Gastrocnemius medialis (tissue), 4 donors: ENCODE measurements at regions not wholly inside any gene's neighbourhood (a gene's known extent, or its start where the extent isn't known, plus 50 kb on each side); places are given as distances from the start of the nearest gene placed in this dataset.

ENCODE experiments used
- POLR2A ChIP-seq, 2 donors: fragments of 450-650 bp; IDR thresholded peaks; one replicate each; pipeline ENCODE4 v1.6.1; 2017; ENCODE audit warnings: antibody characterized with exemption in 2 of 2, mild to moderate bottlenecking in 2 of 2, moderate library complexity in 2 of 2
- TF ChIP-seq, protein P1 (sequence below), 5 experiments: fragments of 450-650 bp in 3 of 5; fragments of 200-600 bp in 2 of 5; sonication (generic) in 2 of 5; IDR thresholded peaks in 4 of 5; conservative IDR thresholded peaks in 1 of 5; 1 replicate in 4 of 5; 2 replicates in 1 of 5; pipeline ENCODE4 v1.5.1; 2016 to 2019; ENCODE audit warnings: antibody characterized with exemption in 5 of 5, mild to moderate bottlenecking in 3 of 5, moderate library complexity in 3 of 5

DNA sequence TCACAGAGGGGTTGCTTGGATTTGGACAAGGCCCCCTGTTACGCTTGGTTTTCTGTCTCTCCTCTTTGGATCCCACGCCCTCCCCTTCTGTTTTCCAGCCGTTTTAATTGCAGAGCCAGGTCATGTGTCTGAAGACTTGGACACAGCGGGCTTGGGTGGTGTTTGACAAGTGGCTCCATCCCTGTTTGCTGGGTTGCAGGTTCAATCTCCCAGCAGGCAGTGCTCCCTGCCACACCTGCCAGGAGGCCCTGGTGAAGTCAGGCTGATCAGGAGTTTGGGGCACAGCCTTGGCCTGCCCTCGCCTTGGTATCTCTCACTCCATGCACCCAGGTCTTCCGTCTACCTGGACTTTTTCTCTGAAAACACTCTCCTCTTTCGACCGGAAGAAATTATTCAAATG is 59.0 kb downstream of the PLXNA1 start:
- TF ChIP-seq POLR2A (IDR thresholded peaks at IDR 0.05): no peak
- TF ChIP-seq, protein P1, sequence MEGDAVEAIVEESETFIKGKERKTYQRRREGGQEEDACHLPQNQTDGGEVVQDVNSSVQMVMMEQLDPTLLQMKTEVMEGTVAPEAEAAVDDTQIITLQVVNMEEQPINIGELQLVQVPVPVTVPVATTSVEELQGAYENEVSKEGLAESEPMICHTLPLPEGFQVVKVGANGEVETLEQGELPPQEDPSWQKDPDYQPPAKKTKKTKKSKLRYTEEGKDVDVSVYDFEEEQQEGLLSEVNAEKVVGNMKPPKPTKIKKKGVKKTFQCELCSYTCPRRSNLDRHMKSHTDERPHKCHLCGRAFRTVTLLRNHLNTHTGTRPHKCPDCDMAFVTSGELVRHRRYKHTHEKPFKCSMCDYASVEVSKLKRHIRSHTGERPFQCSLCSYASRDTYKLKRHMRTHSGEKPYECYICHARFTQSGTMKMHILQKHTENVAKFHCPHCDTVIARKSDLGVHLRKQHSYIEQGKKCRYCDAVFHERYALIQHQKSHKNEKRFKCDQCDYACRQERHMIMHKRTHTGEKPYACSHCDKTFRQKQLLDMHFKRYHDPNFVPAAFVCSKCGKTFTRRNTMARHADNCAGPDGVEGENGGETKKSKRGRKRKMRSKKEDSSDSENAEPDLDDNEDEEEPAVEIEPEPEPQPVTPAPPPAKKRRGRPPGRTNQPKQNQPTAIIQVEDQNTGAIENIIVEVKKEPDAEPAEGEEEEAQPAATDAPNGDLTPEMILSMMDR (IDR thresholded peaks at IDR 0.05 in 4 of 5, conservative IDR thresholded peaks at IDR 0.05 in 1 of 5): no peak
